Upper lobe of left lung (tissue), 6 donors: ENCODE measurements at regions not wholly inside any gene's neighbourhood (a gene's known extent, or its start where the extent isn't known, plus 50 kb on each side); places are given as distances from the start of the nearest gene placed in this dataset.

Experiments
- ATAC-seq, 2 donors: fragments of 200-7000 bp; cut with Tn5 transposase; one replicate each; pipeline ENCODE4 v1.9.1; 2022; ENCODE audit warnings: mild to moderate bottlenecking in 2 of 2, moderate library complexity in 2 of 2; ENCODE audit not compliant: low FRiP score in 2 of 2
- DNase-seq, 2 donors: peaks; one replicate each; pipeline ENCODE4 v3.0.0-alpha.2; 2019 to 2020
- H3K27ac ChIP-seq, 4 donors: fragments of 200-600 bp; sonication (generic); one replicate each; pipeline ENCODE4 v1.5.1; 2016 to 2019
- H3K27me3 ChIP-seq, 4 donors: fragments of 200-600 bp; sonication (generic); one replicate each; pipeline ENCODE4 v1.5.1; 2017 to 2019
- H3K36me3 ChIP-seq, 4 donors: fragments of 200-600 bp; sonication (generic); one replicate each; pipeline ENCODE4 v1.5.1; 2016 to 2019
- H3K4me1 ChIP-seq, 4 donors: fragments of 200-600 bp; sonication (generic); one replicate each; pipeline ENCODE4 v1.5.1; 2018 to 2019
- H3K4me3 ChIP-seq, 4 donors: fragments of 200-600 bp; sonication (generic); one replicate each; pipeline ENCODE4 v1.5.1; 2017 to 2019; ENCODE audit warnings: mild to moderate bottlenecking in 2 of 4, moderate library complexity in 1 of 4
- H3K9me3 ChIP-seq, 4 donors: fragments of 200-600 bp; sonication (generic); one replicate each; pipeline ENCODE4 v1.5.1; 2018 to 2019
- CTCF ChIP-seq, 6 experiments: fragments of 450-650 bp in 4 of 6; fragments of 200-600 bp in 2 of 6; sonication (generic) in 2 of 6; IDR thresholded peaks; one replicate each; pipeline ENCODE4 v1.5.1; 2016 to 2019; ENCODE audit warnings: antibody characterized with exemption in 6 of 6
- EP300 ChIP-seq, 4 donors: sonication (generic); formaldehyde crosslinking; IDR thresholded peaks; one replicate each; pipeline ENCODE4 v1.5.1; 2017; ENCODE audit warnings: antibody characterized with exemption in 4 of 4, control low read depth in 2 of 4
- POLR2A ChIP-seq, 4 donors: fragments of 450-650 bp; IDR thresholded peaks; one replicate each; pipeline ENCODE4 v1.5.1; 2016 to 2017; ENCODE audit warnings: antibody characterized with exemption in 4 of 4, mild to moderate bottlenecking in 2 of 4
- POLR2AphosphoS5 ChIP-seq, 2 donors: sonication (generic); formaldehyde crosslinking; IDR thresholded peaks; one replicate each; pipeline ENCODE4 v1.5.1; 2017; ENCODE audit warnings: antibody characterized with exemption in 2 of 2
- WGBS, 2 donors: methylation state at CpG; one replicate each; pipeline ENCODE4 v1.1.5; 2017 to 2018; 5-methylcytosine and 5-hydroxymethylcytosine counted together
- donor health status: DM: no; HTN: no; CAD: no; lungs with moderate emphysema.
- donor health status: DM: no; HTN: yes; CAD: no; lungs with severe emphysema.

- DNase-seq (no peak), ATAC-seq (no peak)
- no peak overlapping the region for H3K27ac ChIP-seq
- H3K27me3 ChIP-seq: no peaks in the 10 kb centered on the region
- H3K9me3 ChIP-seq: peaks cover 0 to 3% (median 0%) of the 10 kb centered on the region in 4 donors
- H3K4me3 ChIP-seq: no peak overlapping the region
- no peak for TF ChIP-seq EP300 (IDR thresholded peaks at IDR 0.05)
- no peak for TF ChIP-seq CTCF (IDR thresholded peaks at IDR 0.05)
- no peak for TF ChIP-seq POLR2AphosphoS5 (IDR thresholded peaks at IDR 0.05)
- TF ChIP-seq POLR2A (IDR thresholded peaks at IDR 0.05): no peak
- WGBS, 2 donors: 76 to 84% methylated on average over 3 of the region's 3 CpGs
- H3K36me3 ChIP-seq: no peaks in the 10 kb centered on the region
- no peaks in the 10 kb centered on the region for H3K4me1 ChIP-seq
Measured at GRCh38 chr3:104537323-104537722, 829.4 kb upstream of the ALCAM start.

GRCh38 chr3:104546301-104546700 lies 820.4 kb upstream of the ALCAM start:
- H3K4me3 ChIP-seq: no peak overlapping the region
- no peak for TF ChIP-seq CTCF (IDR thresholded peaks at IDR 0.05)
- TF ChIP-seq POLR2AphosphoS5 (IDR thresholded peaks at IDR 0.05): no peak
- no peak for TF ChIP-seq POLR2A (IDR thresholded peaks at IDR 0.05)
- TF ChIP-seq EP300 (IDR thresholded peaks at IDR 0.05): no peak
- H3K27ac ChIP-seq: no peak overlapping the region
- DNase-seq (no peak), ATAC-seq (no peak)
- H3K36me3 ChIP-seq: no peaks in the 10 kb centered on the region
- no peaks in the 10 kb centered on the region for H3K4me1 ChIP-seq
- H3K9me3 ChIP-seq: no peaks in the 10 kb centered on the region
- WGBS, 2 donors: 77 to 84% methylated on average over 3 of the region's 3 CpGs
- H3K27me3 ChIP-seq: no peaks in the 10 kb centered on the region

GRCh38 chr3:104547031-104547430 lies 819.7 kb upstream of the ALCAM start:
- TF ChIP-seq EP300 (IDR thresholded peaks at IDR 0.05): no peak
- no peak for TF ChIP-seq POLR2A (IDR thresholded peaks at IDR 0.05)
- no peak for TF ChIP-seq POLR2AphosphoS5 (IDR thresholded peaks at IDR 0.05)
- TF ChIP-seq CTCF (IDR thresholded peaks at IDR 0.05): no peak
- Histone ChIP-seq H3K36me3 (no peaks in the 10 kb centered on the region), H3K9me3 (no peaks in the 10 kb centered on the region), H3K27me3 (no peaks in the 10 kb centered on the region), H3K4me3 (no peak overlapping the region), H3K27ac (no peak overlapping the region), H3K4me1 (no peaks in the 10 kb centered on the region)
- no peak for ATAC-seq
- no peak for DNase-seq
- WGBS, 2 donors: 45 to 56% methylated on average over 3 of the region's 3 CpGs

DNA sequence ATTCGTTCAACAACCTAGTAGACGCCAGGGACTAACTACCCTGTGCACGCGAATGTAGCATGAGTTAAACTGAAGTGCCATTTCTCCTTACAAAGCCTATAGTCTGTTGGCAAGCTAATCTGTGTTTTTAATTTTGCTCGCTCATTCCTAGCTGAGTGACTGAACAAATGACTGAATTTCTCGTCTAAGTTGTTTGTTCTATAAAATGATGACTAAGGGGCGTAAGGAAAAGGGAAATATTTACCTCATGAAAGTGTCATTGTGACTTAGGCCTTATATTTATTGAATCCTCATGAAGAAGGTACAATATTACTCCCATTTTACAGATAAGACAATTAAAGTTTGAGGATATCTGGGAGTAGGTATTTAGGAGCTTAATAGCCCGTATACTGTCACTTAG lies 818.3 kb upstream of the ALCAM start:
- 66 to 92% methylated on average over 8 of the region's 8 CpGs for WGBS, 2 donors
- no peak overlapping the region for H3K27ac ChIP-seq
- no peaks in the 10 kb centered on the region for H3K4me1 ChIP-seq

More for the DNA sequence above, 818.3 kb upstream of the ALCAM start:
- TF ChIP-seq EP300 (IDR thresholded peaks at IDR 0.05) (no peak), POLR2AphosphoS5 (IDR thresholded peaks at IDR 0.05) (no peak), CTCF (IDR thresholded peaks at IDR 0.05) (no peak), POLR2A (IDR thresholded peaks at IDR 0.05) (no peak)
- ATAC-seq (no peak), DNase-seq (no peak)
- Histone ChIP-seq H3K36me3 (no peaks in the 10 kb centered on the region), H3K9me3 (no peaks in the 10 kb centered on the region), H3K27me3 (no peaks in the 10 kb centered on the region), H3K4me3 (no peak overlapping the region)
